HepG2 (cell line): ENCODE measurements at regions not wholly inside any gene's neighbourhood (a gene's known extent, or its start where the extent isn't known, plus 50 kb on each side); places are given as distances from the start of the nearest gene placed in this dataset.

Experiments
- FIP1L1 ChIP-seq: fragments of 200-400 bp; formaldehyde crosslinking; IDR thresholded peaks from 2 replicates; pipeline ENCODE4 v1.6.1; 2018; ENCODE audit warnings: low read depth, mild to moderate bottlenecking, low read length, moderate library complexity, borderline replicate concordance; ENCODE audit not compliant: insufficient read depth
- FOSL1 ChIP-seq: sonication (generic); formaldehyde crosslinking; IDR thresholded peaks from 2 replicates; pipeline ENCODE4 v1.9.0; 2021; ENCODE audit warnings: missing genetic modification reagents, borderline replicate concordance
- MEIS2 ChIP-seq: sonication (generic); formaldehyde crosslinking; IDR thresholded peaks from 2 replicates; pipeline ENCODE4 v1.9.0; 2021; ENCODE audit warnings: mild to moderate bottlenecking, missing genetic modification reagents
- PHF20 ChIP-seq: sonication (generic); formaldehyde crosslinking; IDR thresholded peaks from 2 replicates; pipeline ENCODE4 v1.5.0; 2020; ENCODE audit warnings: mild to moderate bottlenecking, missing genetic modification reagents
- POLR2A ChIP-seq, 2 experiments: IDR thresholded peaks; 2 replicates each; pipeline ENCODE4 v1.6.1; 2011; ENCODE audit warnings: low read depth in 2 of 2, low read length in 2 of 2, mild to moderate bottlenecking in 1 of 2, moderate library complexity in 1 of 2; ENCODE audit not compliant: insufficient read depth in 1 of 2
- TOE1 ChIP-seq: sonication (generic); formaldehyde crosslinking; IDR thresholded peaks from 2 replicates; pipeline ENCODE4 v1.4.0; 2020; ENCODE audit warnings: mild to moderate bottlenecking, missing genetic modification reagents
- ZNF101 ChIP-seq: sonication (generic); formaldehyde crosslinking; IDR thresholded peaks from 2 replicates; pipeline ENCODE4 v1.4.0; 2020; ENCODE audit warnings: mild to moderate bottlenecking, low read depth, missing genetic modification reagents, borderline replicate concordance
- ZNF224 ChIP-seq: sonication (generic); formaldehyde crosslinking; IDR thresholded peaks from 2 replicates; pipeline ENCODE4 v1.5.0; 2020; ENCODE audit warnings: mild to moderate bottlenecking, missing genetic modification reagents
- ZNF225 ChIP-seq: sonication (generic); formaldehyde crosslinking; IDR thresholded peaks from 2 replicates; pipeline ENCODE4 v1.4.0; 2020; ENCODE audit warnings: mild to moderate bottlenecking, missing genetic modification reagents
- TF ChIP-seq, protein P1 (sequence below): sonication (generic); formaldehyde crosslinking; IDR thresholded peaks from 2 replicates; pipeline ENCODE4 v1.4.0; 2020; ENCODE audit warnings: mild to moderate bottlenecking, missing genetic modification reagents
- TF ChIP-seq, protein P2 (sequence below): sonication (generic); formaldehyde crosslinking; IDR thresholded peaks from 2 replicates; pipeline ENCODE4 v1.5.0; 2020; ENCODE audit warnings: mild to moderate bottlenecking, missing genetic modification reagents, moderate library complexity
- TF ChIP-seq, protein P3 (sequence below): sonication (generic); formaldehyde crosslinking; IDR thresholded peaks from 2 replicates; pipeline ENCODE4 v1.4.0; 2020; ENCODE audit warnings: missing genetic modification reagents
- TF ChIP-seq, protein P4 (sequence below): sonication (generic); formaldehyde crosslinking; IDR thresholded peaks from 2 replicates; pipeline ENCODE4 v1.5.0; 2020; ENCODE audit warnings: mild to moderate bottlenecking, missing genetic modification reagents, borderline replicate concordance
- TF ChIP-seq, protein P5 (sequence below): sonication (generic); formaldehyde crosslinking; IDR thresholded peaks from 2 replicates; pipeline ENCODE4 v1.5.0; 2020; ENCODE audit warnings: missing genetic modification reagents

DNA sequence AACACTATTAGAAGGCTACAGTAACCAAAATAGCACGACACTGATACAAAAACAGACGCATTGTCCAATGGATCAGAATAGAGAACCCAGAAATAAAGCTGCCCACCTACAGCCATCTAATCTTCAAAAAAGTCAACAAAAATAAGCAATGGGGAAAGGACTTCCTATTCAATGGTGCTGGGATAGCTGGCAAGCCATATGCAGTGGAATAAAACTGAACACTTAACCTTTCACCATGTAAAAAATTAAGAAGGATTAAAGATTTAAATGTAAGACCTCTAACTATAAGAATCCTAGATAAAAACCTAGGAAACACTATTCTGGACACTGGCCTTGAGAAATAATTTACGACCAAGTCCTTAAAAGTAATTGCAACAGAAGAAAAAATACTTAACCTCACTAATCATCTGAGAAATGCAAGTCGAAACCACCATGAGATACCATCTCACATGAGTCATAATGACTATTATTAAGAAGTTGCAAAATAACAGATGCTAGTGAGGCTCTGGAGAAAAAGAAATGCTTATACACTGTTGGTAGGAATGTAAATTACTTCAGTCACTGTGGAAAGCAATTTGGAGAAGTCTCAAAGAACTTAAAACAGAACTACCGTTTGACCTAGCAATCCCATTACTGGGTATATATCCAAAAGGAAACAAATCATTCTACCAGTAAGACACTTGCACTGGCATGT lies 203.3 kb upstream of the CDH9 start:
- TF ChIP-seq, protein P1, sequence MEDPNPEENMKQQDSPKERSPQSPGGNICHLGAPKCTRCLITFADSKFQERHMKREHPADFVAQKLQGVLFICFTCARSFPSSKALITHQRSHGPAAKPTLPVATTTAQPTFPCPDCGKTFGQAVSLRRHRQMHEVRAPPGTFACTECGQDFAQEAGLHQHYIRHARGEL: no peak
- TF ChIP-seq, protein P2, sequence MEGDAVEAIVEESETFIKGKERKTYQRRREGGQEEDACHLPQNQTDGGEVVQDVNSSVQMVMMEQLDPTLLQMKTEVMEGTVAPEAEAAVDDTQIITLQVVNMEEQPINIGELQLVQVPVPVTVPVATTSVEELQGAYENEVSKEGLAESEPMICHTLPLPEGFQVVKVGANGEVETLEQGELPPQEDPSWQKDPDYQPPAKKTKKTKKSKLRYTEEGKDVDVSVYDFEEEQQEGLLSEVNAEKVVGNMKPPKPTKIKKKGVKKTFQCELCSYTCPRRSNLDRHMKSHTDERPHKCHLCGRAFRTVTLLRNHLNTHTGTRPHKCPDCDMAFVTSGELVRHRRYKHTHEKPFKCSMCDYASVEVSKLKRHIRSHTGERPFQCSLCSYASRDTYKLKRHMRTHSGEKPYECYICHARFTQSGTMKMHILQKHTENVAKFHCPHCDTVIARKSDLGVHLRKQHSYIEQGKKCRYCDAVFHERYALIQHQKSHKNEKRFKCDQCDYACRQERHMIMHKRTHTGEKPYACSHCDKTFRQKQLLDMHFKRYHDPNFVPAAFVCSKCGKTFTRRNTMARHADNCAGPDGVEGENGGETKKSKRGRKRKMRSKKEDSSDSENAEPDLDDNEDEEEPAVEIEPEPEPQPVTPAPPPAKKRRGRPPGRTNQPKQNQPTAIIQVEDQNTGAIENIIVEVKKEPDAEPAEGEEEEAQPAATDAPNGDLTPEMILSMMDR (CRISPR knock-in tag): no peak
- TF ChIP-seq PHF20 (CRISPR knock-in tag): no peak
- TF ChIP-seq, protein P3, sequence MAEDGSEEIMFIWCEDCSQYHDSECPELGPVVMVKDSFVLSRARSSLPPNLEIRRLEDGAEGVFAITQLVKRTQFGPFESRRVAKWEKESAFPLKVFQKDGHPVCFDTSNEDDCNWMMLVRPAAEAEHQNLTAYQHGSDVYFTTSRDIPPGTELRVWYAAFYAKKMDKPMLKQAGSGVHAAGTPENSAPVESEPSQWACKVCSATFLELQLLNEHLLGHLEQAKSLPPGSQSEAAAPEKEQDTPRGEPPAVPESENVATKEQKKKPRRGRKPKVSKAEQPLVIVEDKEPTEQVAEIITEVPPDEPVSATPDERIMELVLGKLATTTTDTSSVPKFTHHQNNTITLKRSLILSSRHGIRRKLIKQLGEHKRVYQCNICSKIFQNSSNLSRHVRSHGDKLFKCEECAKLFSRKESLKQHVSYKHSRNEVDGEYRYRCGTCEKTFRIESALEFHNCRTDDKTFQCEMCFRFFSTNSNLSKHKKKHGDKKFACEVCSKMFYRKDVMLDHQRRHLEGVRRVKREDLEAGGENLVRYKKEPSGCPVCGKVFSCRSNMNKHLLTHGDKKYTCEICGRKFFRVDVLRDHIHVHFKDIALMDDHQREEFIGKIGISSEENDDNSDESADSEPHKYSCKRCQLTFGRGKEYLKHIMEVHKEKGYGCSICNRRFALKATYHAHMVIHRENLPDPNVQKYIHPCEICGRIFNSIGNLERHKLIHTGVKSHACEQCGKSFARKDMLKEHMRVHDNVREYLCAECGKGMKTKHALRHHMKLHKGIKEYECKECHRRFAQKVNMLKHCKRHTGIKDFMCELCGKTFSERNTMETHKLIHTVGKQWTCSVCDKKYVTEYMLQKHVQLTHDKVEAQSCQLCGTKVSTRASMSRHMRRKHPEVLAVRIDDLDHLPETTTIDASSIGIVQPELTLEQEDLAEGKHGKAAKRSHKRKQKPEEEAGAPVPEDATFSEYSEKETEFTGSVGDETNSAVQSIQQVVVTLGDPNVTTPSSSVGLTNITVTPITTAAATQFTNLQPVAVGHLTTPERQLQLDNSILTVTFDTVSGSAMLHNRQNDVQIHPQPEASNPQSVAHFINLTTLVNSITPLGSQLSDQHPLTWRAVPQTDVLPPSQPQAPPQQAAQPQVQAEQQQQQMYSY (CRISPR knock-in tag): no peak
- TF ChIP-seq TOE1 (CRISPR knock-in tag): no peak
- TF ChIP-seq, protein P4, sequence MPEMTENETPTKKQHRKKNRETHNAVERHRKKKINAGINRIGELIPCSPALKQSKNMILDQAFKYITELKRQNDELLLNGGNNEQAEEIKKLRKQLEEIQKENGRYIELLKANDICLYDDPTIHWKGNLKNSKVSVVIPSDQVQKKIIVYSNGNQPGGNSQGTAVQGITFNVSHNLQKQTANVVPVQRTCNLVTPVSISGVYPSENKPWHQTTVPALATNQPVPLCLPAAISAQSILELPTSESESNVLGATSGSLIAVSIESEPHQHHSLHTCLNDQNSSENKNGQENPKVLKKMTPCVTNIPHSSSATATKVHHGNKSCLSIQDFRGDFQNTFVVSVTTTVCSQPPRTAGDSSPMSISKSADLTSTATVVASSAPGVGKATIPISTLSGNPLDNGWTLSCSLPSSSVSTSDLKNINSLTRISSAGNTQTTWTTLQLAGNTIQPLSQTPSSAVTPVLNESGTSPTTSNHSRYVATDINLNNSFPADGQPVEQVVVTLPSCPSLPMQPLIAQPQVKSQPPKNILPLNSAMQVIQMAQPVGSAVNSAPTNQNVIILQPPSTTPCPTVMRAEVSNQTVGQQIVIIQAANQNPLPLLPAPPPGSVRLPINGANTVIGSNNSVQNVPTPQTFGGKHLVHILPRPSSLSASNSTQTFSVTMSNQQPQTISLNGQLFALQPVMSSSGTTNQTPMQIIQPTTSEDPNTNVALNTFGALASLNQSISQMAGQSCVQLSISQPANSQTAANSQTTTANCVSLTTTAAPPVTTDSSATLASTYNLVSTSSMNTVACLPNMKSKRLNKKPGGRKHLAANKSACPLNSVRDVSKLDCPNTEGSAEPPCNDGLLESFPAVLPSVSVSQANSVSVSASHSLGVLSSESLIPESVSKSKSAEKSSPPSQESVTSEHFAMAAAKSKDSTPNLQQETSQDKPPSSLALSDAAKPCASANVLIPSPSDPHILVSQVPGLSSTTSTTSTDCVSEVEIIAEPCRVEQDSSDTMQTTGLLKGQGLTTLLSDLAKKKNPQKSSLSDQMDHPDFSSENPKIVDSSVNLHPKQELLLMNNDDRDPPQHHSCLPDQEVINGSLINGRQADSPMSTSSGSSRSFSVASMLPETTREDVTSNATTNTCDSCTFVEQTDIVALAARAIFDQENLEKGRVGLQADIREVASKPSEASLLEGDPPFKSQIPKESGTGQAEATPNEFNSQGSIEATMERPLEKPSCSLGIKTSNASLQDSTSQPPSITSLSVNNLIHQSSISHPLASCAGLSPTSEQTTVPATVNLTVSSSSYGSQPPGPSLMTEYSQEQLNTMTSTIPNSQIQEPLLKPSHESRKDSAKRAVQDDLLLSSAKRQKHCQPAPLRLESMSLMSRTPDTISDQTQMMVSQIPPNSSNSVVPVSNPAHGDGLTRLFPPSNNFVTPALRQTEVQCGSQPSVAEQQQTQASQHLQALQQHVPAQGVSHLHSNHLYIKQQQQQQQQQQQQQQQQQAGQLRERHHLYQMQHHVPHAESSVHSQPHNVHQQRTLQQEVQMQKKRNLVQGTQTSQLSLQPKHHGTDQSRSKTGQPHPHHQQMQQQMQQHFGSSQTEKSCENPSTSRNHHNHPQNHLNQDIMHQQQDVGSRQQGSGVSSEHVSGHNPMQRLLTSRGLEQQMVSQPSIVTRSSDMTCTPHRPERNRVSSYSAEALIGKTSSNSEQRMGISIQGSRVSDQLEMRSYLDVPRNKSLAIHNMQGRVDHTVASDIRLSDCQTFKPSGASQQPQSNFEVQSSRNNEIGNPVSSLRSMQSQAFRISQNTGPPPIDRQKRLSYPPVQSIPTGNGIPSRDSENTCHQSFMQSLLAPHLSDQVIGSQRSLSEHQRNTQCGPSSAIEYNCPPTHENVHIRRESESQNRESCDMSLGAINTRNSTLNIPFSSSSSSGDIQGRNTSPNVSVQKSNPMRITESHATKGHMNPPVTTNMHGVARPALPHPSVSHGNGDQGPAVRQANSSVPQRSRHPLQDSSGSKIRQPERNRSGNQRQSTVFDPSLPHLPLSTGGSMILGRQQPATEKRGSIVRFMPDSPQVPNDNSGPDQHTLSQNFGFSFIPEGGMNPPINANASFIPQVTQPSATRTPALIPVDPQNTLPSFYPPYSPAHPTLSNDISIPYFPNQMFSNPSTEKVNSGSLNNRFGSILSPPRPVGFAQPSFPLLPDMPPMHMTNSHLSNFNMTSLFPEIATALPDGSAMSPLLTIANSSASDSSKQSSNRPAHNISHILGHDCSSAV: no peak
- no peak for TF ChIP-seq ZNF225
- no peak for TF ChIP-seq ZNF224
- TF ChIP-seq, protein P5, sequence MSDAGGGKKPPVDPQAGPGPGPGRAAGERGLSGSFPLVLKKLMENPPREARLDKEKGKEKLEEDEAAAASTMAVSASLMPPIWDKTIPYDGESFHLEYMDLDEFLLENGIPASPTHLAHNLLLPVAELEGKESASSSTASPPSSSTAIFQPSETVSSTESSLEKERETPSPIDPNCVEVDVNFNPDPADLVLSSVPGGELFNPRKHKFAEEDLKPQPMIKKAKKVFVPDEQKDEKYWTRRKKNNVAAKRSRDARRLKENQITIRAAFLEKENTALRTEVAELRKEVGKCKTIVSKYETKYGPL (CRISPR knock-in tag): no peak
- no peak for TF ChIP-seq FOSL1 (CRISPR knock-in tag)
- no peak for TF ChIP-seq FIP1L1
- TF ChIP-seq POLR2A (IDR thresholded peaks at IDR 0.05; ENCODE audit: insufficient read depth in 1 of 2, low read depth in 2 of 2, low read length in 2 of 2): no peak
- TF ChIP-seq MEIS2 (CRISPR knock-in tag): no peak
- TF ChIP-seq ZNF101 (CRISPR knock-in tag): no peak
